ENCODE measurements at regions not wholly inside any gene's neighbourhood (a gene's known extent, or its start where the extent isn't known, plus 50 kb on each side); places are given as distances from the start of the nearest gene placed in this dataset.

- no peak for TF ChIP-seq CTCF (IDR thresholded peaks at IDR 0.05)
- TF ChIP-seq ATF2 (CRISPR knock-in tag; IDR thresholded peaks at IDR 0.05; ENCODE audit: borderline replicate concordance, low read depth) = no peak
- no peak for TF ChIP-seq ATF1 (CRISPR knock-in tag; IDR thresholded peaks at IDR 0.05)
- TF ChIP-seq ETV6 (CRISPR knock-in tag; IDR thresholded peaks at IDR 0.05) = no peak
- TF ChIP-seq ESRRA (CRISPR knock-in tag; IDR thresholded peaks at IDR 0.05; ENCODE audit: borderline replicate concordance) = no peak
- no peak for TF ChIP-seq JUN (CRISPR knock-in tag; IDR thresholded peaks at IDR 0.05)
- TF ChIP-seq, protein P1, sequence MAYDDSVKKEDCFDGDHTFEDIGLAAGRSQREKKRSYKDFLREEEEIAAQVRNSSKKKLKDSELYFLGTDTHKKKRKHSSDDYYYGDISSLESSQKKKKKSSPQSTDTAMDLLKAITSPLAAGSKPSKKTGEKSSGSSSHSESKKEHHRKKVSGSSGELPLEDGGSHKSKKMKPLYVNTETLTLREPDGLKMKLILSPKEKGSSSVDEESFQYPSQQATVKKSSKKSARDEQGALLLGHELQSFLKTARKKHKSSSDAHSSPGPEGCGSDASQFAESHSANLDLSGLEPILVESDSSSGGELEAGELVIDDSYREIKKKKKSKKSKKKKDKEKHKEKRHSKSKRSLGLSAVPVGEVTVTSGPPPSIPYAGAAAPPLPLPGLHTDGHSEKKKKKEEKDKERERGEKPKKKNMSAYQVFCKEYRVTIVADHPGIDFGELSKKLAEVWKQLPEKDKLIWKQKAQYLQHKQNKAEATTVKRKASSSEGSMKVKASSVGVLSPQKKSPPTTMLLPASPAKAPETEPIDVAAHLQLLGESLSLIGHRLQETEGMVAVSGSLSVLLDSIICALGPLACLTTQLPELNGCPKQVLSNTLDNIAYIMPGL (CRISPR knock-in tag; IDR thresholded peaks at IDR 0.05) = no peak
- TF ChIP-seq SP1 (CRISPR knock-in tag; conservative IDR thresholded peaks at IDR 0.05) = no peak
- no peak for TF ChIP-seq ATF6 (CRISPR knock-in tag; IDR thresholded peaks at IDR 0.05)
- TF ChIP-seq, protein P2, sequence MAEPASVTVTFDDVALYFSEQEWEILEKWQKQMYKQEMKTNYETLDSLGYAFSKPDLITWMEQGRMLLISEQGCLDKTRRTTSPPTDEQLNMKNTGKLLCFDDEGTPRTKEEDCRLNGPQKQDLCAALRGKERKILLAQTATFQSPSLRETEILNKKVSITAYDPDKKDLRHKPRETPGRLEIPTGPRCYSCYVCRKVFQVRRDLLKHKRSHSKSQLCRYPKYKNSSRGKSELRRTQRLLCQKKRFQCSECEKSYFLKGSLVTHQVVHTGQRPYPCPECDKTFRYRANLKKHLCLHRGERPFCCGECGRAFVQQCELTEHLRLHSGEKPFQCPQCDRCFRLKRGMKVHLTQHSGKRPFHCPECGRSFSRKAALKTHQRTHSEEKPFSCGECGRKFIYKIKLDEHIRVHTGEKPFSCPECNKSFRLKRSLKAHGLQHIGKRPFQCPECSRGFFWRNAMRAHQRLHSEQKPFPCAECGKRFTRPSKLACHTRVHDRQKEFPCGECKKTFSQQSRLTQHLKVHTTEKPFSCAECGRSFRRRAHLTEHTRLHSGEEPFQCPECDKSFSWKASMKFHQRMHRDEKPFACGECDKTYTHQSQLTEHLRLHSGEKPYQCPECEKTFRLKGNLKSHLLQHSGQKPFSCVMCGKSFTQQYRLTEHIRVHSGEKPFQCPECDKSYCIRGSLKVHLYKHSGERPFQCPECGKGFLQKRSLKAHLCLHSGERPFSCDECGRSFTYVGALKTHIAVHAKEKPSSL (CRISPR knock-in tag; conservative IDR thresholded peaks at IDR 0.05) = no peak
- TF ChIP-seq ATF3 (CRISPR knock-in tag; conservative IDR thresholded peaks at IDR 0.05) = no peak
These were observed 262.1 kb upstream of the TBL1XR1 start for GRCh38 chr3:177459401-177459800.
